HG03095 (cell line): ENCODE measurements at regions not wholly inside any gene's neighbourhood (a gene's known extent, or its start where the extent isn't known, plus 50 kb on each side); places are given as distances from the start of the nearest gene placed in this dataset.
"Not testable (repeated sequence)": the region's sequence is repeated elsewhere in the genome, so short reads cannot be mapped to it uniquely, and the experiment has no call there.

Experiments
- ATAC-seq: cut with Tn5 transposase; IDR thresholded peaks from one replicate; pipeline ENCODE4 v1.9.1; 2021; ENCODE audit warnings: moderate library complexity; ENCODE audit not compliant: unreplicated experiment

GRCh38 chr19:30066781-30067759, 125.0 kb downstream of the URI1 start:
- ATAC-seq = no peak

DNA sequence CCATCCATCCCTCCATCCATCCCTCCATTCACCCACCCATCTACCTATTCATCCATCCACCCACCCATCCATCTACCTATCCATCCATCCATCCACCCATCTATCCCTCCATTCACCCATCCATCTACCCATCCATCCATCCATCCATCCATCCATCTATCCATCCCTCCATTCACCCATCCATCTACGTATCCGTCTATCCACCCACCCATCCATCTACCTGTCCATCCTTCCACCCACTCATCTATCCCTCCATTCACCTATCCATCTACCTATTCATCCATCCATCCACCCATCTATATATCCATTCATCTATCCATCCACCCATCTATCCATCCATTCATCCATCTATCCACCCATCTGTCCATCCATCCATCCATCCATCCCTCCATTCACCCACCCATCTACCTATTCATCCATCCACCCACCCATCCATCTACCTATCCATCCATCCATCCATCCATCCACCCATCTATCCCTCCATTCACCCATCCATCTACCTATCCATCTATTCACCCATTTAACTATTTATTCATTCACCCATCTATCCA, 126.0 kb downstream of the URI1 start:
- not testable (repeated sequence) for ATAC-seq

- no peak for ATAC-seq
These were observed 126.7 kb downstream of the URI1 start for GRCh38 chr19:30068528-30069395.

GRCh38 chr19:30069535-30070197, 127.6 kb downstream of the URI1 start:
- no peak for ATAC-seq

GRCh38 chr19:30070198-30070967, 128.3 kb downstream of the URI1 start:
- no peak for ATAC-seq

- no peak for ATAC-seq
These were observed 129.1 kb downstream of the URI1 start for GRCh38 chr19:30070968-30071632.

GRCh38 chr19:30071871-30072270, 129.8 kb downstream of the URI1 start:
- ATAC-seq = no peak

DNA sequence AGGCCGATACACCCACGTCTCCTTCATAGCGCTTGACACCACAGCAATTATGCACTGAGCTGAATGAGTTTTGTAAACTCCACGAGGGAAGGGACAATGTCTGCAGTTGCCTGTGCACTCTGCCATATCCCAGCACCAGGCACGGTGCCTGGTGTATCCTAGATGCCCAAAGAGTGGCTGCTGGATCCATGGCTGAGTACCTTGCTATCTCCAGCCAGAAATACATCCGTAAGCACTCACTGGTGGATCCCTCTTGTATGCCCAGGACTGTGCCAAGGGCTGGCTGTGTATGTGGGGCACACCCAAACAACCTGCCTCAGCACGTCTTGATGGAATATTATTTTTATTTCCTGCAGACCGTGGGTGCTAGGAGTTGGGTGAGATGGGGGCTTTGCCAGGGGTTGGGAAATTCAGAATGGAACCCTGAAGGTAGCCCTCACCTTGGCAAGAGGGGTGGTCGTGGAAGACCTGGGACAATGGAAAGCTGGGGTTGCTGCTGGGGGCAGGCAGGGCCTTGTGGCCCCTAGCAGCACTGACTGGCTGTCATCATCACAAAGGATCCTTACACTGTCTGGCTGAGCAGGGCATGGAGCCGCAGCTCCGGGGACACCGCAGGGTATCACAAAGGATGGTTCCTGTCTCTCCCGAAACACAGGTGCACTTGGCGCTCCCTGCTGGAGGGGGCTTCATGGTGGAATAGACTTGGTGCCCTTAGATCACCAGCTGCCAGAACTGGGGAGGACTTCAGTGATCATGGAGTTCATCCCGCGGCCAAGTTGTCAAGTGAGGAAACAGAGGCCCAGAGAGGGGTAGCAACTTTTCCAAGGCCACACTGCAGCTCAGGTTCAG, 131.3 kb downstream of the URI1 start:
- no peak for ATAC-seq

DNA sequence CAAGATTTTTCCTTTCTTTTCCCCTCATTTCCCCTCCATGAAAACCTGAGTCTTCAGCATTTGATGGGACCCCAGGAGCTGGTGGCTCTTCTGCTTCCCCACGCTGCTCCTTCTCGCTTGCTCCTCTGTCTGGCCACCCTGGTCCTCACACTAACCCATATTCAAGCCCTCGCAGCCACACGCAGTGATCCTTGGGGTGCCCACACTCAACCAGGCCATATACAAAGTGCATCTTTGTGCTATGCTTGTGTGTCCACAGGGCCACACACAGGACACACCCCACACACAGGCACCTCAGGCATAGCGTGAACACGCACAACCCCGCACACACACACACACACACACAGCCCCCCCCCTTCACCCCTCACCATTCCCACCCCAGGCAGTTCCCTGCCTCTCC, 132.1 kb downstream of the URI1 start:
- ATAC-seq = no peak

GRCh38 chr19:30074741-30075715, 133.0 kb downstream of the URI1 start:
- ATAC-seq = no peak

GRCh38 chr19:30076101-30076551, 134.1 kb downstream of the URI1 start:
- no peak for ATAC-seq

DNA sequence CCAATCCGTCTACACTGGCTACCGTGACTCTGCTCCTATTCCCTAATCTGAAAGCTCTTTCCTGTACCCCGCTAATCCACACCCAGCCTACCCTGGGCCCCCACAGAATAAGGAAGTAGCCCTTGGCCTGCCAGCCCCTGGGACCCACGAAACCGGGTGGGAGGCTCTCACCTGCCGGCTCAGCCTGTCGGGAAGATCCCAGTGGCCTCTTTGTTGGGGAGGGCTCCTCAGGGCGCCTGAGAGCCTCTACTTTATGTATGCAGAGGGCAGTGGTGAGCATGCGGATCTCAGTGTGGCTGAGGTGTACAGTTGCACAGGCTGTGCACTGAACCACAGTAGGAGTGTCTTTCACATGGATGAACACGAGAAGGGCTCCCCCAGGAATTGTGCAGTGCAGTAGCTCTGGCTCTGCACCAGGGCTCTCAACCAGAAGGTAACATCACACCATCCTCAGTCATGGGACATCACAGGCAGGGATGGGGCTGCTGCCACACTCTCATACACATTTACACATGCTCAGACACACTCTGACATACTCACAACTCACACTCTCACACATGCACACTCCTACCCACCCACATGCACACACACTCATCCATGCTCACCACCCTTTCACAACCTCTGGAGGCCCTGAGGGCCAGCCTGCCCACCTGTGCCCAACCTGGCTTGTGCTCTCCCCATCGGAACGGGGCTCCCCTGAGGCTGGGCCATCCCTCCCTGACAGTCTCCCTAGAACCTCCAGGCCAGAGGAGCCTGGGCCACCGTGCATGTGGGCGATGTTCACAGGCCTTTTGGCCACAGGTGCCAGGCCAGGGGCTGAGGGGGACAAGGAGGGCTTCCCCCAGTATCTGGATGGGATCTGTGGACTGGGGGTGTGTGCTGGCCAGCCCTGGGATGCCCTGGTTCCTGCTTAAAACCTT, 135.0 kb downstream of the URI1 start:
- ATAC-seq = no peak

DNA sequence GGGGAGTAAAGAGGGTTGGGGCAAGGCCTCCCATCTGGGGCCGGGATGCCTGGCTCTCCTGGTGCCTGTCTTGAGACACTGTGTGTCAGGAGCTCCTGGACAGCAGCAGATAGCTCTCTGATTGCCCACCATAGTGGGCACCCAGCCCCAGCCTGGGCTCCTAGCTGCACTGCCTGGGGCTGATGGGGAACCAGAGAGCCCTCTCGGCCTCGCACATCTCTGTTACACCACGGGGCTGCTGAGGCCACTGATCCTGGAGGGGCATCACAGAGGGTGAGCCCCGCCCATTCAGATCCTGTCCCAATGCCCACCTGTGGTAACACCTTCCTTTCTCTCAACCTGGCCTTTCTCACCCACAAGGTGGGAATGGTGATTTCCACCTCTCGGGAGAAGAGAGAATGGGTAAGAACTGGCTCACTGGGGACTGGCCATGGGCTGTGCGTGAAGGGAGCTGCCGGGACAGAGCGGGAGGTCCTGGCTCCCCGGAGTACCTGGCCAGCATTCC, 135.9 kb downstream of the URI1 start:
- ATAC-seq = no peak

- no peak for ATAC-seq
These were observed 136.4 kb downstream of the URI1 start for GRCh38 chr19:30078381-30078910.

DNA sequence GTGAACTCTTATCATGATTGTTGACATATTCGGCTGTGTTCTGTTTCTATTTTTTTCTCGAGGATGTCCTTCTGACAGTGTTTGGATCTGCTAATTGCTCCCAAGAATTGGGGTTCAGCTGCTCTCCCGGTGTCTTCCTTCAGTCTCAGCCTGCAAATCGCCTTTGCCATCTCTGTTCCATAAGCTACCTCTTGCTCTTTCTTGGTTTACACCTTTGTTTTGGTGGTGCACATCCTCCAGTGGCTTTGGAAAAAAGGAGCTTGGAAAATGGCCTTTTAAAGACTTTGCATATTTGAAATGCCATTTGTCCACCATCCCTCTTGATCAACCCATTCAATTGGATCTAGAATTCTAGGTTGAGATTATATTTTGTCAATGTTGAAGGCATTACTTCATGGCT, 137.2 kb downstream of the URI1 start:
- ATAC-seq = no peak

DNA sequence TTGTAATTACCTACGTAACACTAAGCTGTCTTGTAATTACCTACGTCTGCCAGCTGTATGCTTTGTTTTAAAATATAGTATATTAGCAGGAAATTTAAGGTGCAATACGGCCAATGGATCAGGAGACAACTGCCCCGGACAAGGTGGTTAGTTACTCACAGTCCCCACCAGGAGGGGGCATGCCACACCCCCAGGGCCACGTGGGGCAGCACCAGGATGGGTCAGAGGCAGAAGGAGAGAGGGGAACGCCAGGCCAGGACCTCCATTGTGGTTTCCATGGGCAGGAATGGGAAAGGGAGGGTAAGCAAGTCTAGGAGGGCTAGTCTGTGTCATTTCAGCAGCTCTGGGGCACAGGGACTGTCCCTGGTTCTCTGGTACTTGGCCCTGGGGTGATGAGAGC, 140.1 kb downstream of the URI1 start:
- ATAC-seq = no peak
